Progenitor cell of endocrine pancreas (in vitro differentiated cells): ENCODE measurements at regions not wholly inside any gene's neighbourhood (a gene's known extent, or its start where the extent isn't known, plus 50 kb on each side); places are given as distances from the start of the nearest gene placed in this dataset.
"Not testable (repeated sequence)": the region's sequence is repeated elsewhere in the genome, so short reads cannot be mapped to it uniquely, and the experiment has no call there.

ENCODE experiments used
- DNase-seq: peaks from one replicate; pipeline ENCODE4 v3.0.0; 2021; ENCODE audit warnings: low spot score; ENCODE audit not compliant: unreplicated experiment
- H3K27ac Mint-ChIP-seq: 2 replicates; pipeline ENCODE4 v1.8.0; 2021; ENCODE audit warnings: mild to moderate bottlenecking, moderate library complexity, mixed read lengths
- H3K27me3 Mint-ChIP-seq: 2 replicates; pipeline ENCODE4 v1.8.0; 2021; ENCODE audit warnings: mixed read lengths
- H3K36me3 Mint-ChIP-seq: 2 replicates; pipeline ENCODE4 v1.8.0; 2022; ENCODE audit warnings: mixed read lengths; ENCODE audit not compliant: insufficient read depth
- H3K4me1 Mint-ChIP-seq: 2 replicates; pipeline ENCODE4 v1.8.0; 2021; ENCODE audit warnings: low read depth, mixed read lengths
- H3K4me3 Mint-ChIP-seq: 2 replicates; pipeline ENCODE4 v1.8.0; 2021; ENCODE audit warnings: low read depth, mild to moderate bottlenecking, moderate library complexity, mixed read lengths
- H3K9me3 Mint-ChIP-seq: 2 replicates; pipeline ENCODE4 v1.8.0; 2021; ENCODE audit warnings: low read depth, mixed read lengths
- CTCF ChIP-seq: fragments of 200-600 bp; sonication (generic); IDR thresholded peaks from one replicate; pipeline ENCODE4 v1.5.0; 2021; ENCODE audit warnings: antibody characterized with exemption, mild to moderate bottlenecking; ENCODE audit not compliant: unreplicated experiment

GRCh38 chr3:48101301-48101650 lies 85.1 kb upstream of the MAP4 start:
- not testable (repeated sequence) for H3K27me3 Mint-ChIP-seq, H3K4me1 Mint-ChIP-seq, H3K4me3 Mint-ChIP-seq, H3K27ac Mint-ChIP-seq, DNase-seq, H3K36me3 Mint-ChIP-seq, H3K9me3 Mint-ChIP-seq

GRCh38 chr3:48092270-48092669 lies 76.1 kb upstream of the MAP4 start:
- Mint-ChIP-seq H3K4me1 (peaks cover 10% of the 10 kb centered on the region), H3K4me3 (no peak overlapping the region), H3K27ac (no peak overlapping the region), H3K36me3 (no peaks in the 10 kb centered on the region), H3K9me3 (no peaks in the 10 kb centered on the region), H3K27me3 (peaks cover 2% of the 10 kb centered on the region)
- no peak for TF ChIP-seq CTCF
- DNase-seq, result no peak

- no peaks in the 10 kb centered on the region for H3K36me3 Mint-ChIP-seq
- no peak for DNase-seq
- peak overlapping the region; percentile 26 for H3K27ac Mint-ChIP-seq
- H3K9me3 Mint-ChIP-seq, result no peaks in the 10 kb centered on the region
- TF ChIP-seq CTCF, result no peak
- peaks cover 2% of the 10 kb centered on the region for H3K27me3 Mint-ChIP-seq
- peak overlapping the region; percentile 92 for H3K4me3 Mint-ChIP-seq
- peaks cover 17% of the 10 kb centered on the region for H3K4me1 Mint-ChIP-seq
These were observed 74.1 kb upstream of the MAP4 start for GRCh38 chr3:48090166-48090939.

- peaks cover 2% of the 10 kb centered on the region for H3K27me3 Mint-ChIP-seq
- H3K36me3 Mint-ChIP-seq, result peaks cover 6% of the 10 kb centered on the region
- no peaks in the 10 kb centered on the region for H3K9me3 Mint-ChIP-seq
- peak; percentile 92 for DNase-seq
- TF ChIP-seq CTCF, result peak; percentile 22
- H3K27ac Mint-ChIP-seq, result peak overlapping the region; percentile 99
- peaks cover 19% of the 10 kb centered on the region for H3K4me1 Mint-ChIP-seq
- peak overlapping the region; percentile 92 for H3K4me3 Mint-ChIP-seq
These were observed 72.7 kb upstream of the MAP4 start for GRCh38 chr3:48088749-48089466.

GRCh38 chr3:48088056-48088748 lies 72.0 kb upstream of the MAP4 start:
- peak; percentile 9 for DNase-seq
- TF ChIP-seq CTCF, result no peak
- Mint-ChIP-seq H3K4me3 (peak overlapping the region; percentile 92), H3K4me1 (peaks cover 19% of the 10 kb centered on the region), H3K27me3 (peaks cover 2% of the 10 kb centered on the region), H3K36me3 (peaks cover 6% of the 10 kb centered on the region), H3K27ac (peak overlapping the region; percentile 96), H3K9me3 (no peaks in the 10 kb centered on the region)
